ENCODE measurements at regions not wholly inside any gene's neighbourhood (a gene's known extent, or its start where the extent isn't known, plus 50 kb on each side); places are given as distances from the start of the nearest gene placed in this dataset.
A peak's percentile ranks its signal among the peaks of the same experiment; 100 is the strongest.
"Not testable (repeated sequence)": the region's sequence is repeated elsewhere in the genome, so short reads cannot be mapped to it uniquely, and the experiment has no call there.

DNA sequence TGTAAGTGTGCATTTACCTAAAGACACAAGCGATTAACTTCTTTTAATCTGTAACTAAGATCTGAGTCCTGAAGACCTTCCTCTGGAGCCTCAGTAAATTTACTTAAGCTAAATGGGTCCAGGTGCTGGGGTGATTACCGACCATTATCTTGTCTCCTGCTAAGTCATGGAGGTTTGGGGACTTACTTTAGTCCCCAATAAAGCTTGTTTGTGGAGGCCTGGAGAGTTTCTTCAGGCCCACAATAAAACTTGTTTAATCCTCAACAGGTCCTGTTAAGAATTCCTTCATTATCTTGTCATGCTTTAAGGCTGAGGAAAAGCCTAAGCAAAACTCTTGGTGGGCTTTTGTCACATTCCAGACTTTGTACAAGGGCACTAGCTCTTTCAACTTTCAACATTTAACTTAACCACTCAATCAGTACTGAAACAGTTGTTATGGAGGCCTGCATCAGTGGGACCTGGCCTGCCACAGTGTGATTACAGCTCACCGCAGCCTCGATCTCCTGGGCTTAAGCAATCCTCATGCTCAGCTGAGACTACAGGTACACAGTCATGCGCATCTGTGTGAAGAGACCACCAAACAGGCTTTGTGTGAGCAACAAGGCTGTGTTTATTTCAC lies 84.0 kb downstream of the FMO4 start:
- no peak for DNase-seq (ENCODE audit: low read depth)

GRCh38 chr1:171403393-171403792 lies 81.9 kb upstream of the PRRC2C start:
- DNase-seq (ENCODE audit: low read depth): no peak

- no peak for DNase-seq (ENCODE audit: low read depth)
These were observed 80.0 kb upstream of the PRRC2C start for GRCh38 chr1:171405391-171405714.

- DNase-seq (ENCODE audit: low read depth): not testable (repeated sequence)
These were observed 71.8 kb upstream of the PRRC2C start for GRCh38 chr1:171413557-171413956.

DNA sequence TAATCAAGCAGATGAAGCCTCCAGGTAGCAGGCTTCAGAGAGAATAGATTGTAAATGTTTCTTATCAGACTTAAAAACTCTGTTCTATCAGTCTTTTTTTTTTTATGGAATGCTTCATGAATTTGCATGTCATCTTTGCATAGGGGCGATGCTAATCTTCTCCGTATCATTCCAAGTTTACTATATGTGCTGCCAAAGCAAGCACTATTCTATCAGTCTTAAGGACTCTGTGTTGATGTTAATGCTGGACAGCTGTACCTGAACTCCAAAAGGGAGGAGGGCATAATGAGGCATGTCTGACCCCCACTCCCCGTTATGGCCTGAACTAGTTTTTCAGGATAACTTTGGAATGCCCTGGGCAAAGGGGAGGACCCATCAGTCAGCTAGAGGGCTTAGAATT lies 66.8 kb upstream of the PRRC2C start:
- no peak for DNase-seq (ENCODE audit: low read depth)

GRCh38 chr1:171420810-171421209 lies 64.5 kb upstream of the PRRC2C start:
- no peak for DNase-seq (ENCODE audit: low read depth)

- DNase-seq (ENCODE audit: low read depth): no peak
These were observed 63.8 kb upstream of the PRRC2C start for GRCh38 chr1:171421413-171422020.

DNA sequence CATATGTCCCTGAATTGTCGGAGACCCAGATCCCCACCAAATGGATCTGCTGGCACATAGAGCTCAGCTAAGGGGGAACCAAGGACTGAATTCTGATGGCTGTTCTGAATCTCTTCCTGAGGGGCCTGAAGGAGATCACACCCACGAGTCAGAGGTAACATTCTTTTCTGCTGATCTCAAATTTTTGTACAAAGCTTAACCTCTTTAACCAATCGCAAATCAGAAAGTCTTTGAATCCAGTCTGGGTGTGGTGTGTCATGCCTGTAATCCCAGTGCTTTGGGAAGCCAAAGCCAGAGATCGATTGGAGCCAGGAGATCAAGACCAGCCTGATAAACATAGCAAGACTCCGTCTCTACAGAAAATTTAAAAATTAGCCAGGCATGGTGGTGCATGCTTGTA lies 62.8 kb upstream of the PRRC2C start:
- DNase-seq (ENCODE audit: low read depth): no peak

DNA sequence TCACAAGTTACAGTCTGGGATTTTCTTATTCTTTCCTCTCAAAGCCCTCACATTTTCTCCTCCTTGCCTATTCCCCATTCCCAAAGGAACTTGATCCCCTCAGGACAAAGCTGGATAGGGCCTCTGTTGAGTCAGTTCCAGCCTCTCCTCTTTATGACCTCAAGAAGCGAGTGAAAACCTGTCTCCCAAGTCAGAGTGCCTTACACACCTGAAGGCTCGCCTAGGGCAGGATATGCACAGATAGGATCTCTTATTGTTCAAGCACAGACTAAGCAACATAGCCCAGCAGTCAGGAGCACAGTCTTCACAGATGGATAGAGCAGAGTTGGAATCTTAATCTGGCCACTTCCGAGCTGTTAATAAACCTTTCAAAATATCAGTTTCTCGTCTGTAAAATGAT lies 60.8 kb upstream of the PRRC2C start:
- DNase-seq (ENCODE audit: low read depth): no peak

DNA sequence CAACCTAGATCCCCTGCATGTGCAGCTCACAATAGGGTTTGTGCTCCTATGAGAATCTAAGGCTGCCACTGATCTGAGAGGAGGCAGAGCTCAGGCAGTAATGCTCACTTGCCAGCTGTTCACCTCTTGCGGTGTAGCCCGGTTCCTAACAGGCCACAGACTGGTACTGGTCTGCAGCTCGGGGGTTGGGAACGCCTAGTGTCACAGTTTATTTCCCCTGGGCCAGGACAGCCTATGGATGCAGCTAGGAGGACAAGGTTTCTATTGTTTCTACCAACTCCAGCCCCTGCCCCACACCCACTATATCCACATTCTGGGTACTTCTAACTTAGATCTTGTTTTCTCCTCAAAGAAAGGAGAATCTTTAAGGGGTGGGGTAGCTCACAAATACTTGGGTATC lies 58.7 kb upstream of the PRRC2C start:
- no peak for DNase-seq (ENCODE audit: low read depth)

DNA sequence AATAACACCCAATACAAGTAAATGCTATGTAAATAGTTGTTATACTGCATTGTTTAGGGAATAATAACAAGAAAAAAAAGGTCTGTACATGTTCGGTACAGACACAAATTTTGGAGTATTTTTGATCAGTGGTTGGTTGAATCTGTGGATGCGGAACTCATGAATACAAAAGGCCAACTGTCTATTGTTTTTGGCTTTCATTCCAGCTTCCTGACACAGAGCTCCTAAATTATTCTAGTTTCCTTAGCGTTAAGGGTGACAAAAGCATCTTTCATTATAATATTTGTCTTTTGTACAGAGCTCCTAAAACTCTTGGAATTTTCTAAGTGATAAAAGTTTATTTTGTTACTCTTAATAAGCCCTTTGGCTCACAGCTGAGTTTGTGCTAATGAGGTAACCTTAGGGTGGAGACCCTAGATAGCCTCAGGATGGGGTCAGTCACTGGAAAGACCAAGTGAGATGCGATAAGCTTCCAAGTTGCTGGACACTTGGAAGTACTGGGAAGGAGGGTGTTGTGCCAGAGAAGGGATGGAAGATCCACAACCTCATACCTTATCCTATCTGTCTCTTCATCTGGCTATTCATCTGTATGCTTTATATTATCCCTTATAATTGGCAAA lies 57.4 kb upstream of the PRRC2C start:
- DNase-seq (ENCODE audit: low read depth): no peak

DNA sequence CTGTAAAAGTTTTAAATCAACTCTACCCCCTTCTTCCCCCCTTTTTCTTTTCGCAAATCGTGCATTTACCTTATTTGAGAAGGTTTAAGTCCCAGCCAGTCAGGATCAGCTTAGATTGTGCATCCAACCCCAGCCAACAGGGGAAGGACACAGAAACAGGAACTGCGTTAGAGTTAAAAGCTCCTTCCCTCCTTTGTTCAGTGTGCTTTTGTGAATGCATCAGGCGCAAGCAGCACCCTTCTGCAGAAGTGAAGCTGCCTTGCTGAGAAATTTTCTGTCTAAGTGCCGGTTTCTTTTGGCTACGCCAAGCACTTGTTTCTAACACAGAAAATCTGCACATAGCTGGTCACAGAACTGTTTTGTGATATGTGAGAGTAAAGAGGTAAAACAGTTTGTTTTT lies 56.2 kb upstream of the PRRC2C start:
- no peak for DNase-seq (ENCODE audit: low read depth)

- DNase-seq (ENCODE audit: low read depth): no peak
These were observed 53.3 kb upstream of the PRRC2C start for GRCh38 chr1:171431994-171432393.

DNA sequence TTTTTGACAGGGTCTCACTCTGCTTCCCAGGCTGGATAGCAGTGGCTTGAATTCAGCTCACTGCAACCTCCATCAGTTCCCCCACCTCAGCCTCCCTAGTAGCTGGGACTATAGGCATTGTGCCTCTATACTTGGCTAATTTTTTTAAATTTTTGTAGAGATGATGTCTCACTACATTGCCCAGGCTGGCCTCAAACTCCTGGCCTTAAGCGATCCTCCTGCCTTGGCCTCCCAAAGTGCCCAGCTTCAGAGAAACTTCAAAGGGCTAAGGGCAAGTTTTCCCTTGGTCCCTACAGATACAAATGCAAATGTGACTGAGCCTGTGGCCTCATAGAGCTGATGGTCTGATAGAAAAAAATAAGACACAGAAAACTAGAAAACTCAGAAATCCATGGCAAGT lies 52.9 kb upstream of the PRRC2C start:
- no peak for DNase-seq (ENCODE audit: low read depth)

GRCh38 chr1:171433451-171433850 lies 51.9 kb upstream of the PRRC2C start:
- peak; percentile 55 for DNase-seq (ENCODE audit: low read depth)

DNA sequence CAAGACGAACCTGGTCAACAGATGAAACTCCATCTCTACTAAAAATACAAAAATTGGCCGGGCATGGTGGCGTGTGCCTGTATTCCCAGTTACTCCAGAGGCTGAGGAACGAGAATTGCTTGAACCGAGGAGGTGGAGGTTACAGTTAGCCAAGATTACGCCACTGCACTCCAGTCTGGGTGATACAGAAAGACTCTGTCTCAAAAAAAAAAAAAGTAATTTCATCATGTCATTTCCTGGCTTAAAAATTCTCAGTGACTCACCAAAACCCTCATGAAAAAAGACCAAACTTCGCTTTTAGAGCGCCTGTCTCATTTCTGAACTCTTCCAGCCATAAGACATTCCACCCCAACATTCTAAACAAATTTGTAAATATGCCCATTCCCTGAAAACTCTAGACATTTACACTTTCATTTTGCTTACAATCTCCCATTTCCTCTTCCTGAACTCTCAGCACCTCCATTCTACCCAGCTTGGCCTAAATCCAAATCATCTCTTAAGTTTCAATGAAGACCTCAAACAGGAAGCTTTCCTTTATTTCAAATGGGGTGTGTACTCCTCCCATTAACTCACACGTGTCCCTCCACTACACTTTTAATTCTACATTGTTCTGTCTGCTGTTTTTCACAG lies 50.5 kb upstream of the PRRC2C start:
- no peak for DNase-seq (ENCODE audit: low read depth)
